Testis (tissue), 2 donors: ENCODE measurements at regions not wholly inside any gene's neighbourhood (a gene's known extent, or its start where the extent isn't known, plus 50 kb on each side); places are given as distances from the start of the nearest gene placed in this dataset.

ENCODE experiments used
- CTCF ChIP-seq, 3 experiments: fragments of 450-650 bp in 2 of 3; fragments of 200-600 bp in 1 of 3; sonication (generic) in 1 of 3; IDR thresholded peaks; one replicate each; pipeline ENCODE4 v1.5.1; 2016 to 2019; ENCODE audit warnings: antibody characterized with exemption in 3 of 3, mild to moderate bottlenecking in 2 of 3, moderate library complexity in 1 of 3
- POLR2A ChIP-seq: fragments of 450-650 bp; IDR thresholded peaks from one replicate; pipeline ENCODE4 v1.6.1; 2017; ENCODE audit warnings: antibody characterized with exemption, mild to moderate bottlenecking, moderate library complexity

- TF ChIP-seq CTCF (IDR thresholded peaks at IDR 0.05), result no peak
- TF ChIP-seq POLR2A, result no peak
Observed at GRCh38 chr12:92560713-92561542, 141.9 kb upstream of the PLEKHG7 start.
